Omental fat pad (tissue), 3 donors: ENCODE measurements at regions not wholly inside any gene's neighbourhood (a gene's known extent, or its start where the extent isn't known, plus 50 kb on each side); places are given as distances from the start of the nearest gene placed in this dataset.

Experiments
- ATAC-seq: fragments of 150-250 bp; one replicate; pipeline ENCODE4 v1.9.1; 2016; ENCODE audit warnings: mild to moderate bottlenecking, moderate library complexity; ENCODE audit not compliant: low FRiP score
- DNase-seq: peaks from one replicate; pipeline ENCODE4 v3.0.0-alpha.2; 2019; ENCODE audit warnings: low spot score
- TF ChIP-seq, protein P1 (sequence below), 3 donors: fragments of 450-650 bp; IDR thresholded peaks; one replicate each; pipeline ENCODE4 v1.5.1; 2016 to 2017; ENCODE audit warnings: antibody characterized with exemption in 3 of 3, mild to moderate bottlenecking in 3 of 3, moderate library complexity in 2 of 3

DNA sequence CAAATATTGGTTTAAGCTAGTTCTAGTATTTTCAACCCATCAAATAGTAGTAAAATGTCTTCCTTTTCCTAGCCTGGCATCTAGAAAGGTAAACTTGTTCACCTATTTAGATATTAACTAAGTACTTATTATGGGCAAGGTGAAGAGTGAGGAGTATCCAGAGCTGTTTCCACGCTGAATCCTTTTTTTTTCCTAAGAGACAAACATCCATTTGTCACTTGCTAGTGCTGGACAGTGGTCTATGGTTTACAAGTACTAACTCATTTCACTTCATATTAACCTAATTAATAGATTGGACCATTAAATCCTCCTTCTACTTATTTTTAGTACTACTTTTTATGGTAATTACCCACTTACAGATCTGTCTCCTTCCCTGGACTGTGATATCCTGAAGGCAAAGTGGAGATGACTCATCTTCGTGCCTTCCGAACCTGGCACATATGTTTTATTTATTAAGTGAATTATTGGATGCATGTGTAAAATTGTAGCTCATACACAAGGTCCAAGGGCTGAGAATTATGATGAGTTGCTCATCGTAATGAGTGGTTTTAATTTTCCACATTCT, 159.6 kb upstream of the IGFBP3 start:
- DNase-seq (no peak), ATAC-seq (no peak)
- TF ChIP-seq, protein P1, sequence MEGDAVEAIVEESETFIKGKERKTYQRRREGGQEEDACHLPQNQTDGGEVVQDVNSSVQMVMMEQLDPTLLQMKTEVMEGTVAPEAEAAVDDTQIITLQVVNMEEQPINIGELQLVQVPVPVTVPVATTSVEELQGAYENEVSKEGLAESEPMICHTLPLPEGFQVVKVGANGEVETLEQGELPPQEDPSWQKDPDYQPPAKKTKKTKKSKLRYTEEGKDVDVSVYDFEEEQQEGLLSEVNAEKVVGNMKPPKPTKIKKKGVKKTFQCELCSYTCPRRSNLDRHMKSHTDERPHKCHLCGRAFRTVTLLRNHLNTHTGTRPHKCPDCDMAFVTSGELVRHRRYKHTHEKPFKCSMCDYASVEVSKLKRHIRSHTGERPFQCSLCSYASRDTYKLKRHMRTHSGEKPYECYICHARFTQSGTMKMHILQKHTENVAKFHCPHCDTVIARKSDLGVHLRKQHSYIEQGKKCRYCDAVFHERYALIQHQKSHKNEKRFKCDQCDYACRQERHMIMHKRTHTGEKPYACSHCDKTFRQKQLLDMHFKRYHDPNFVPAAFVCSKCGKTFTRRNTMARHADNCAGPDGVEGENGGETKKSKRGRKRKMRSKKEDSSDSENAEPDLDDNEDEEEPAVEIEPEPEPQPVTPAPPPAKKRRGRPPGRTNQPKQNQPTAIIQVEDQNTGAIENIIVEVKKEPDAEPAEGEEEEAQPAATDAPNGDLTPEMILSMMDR (IDR thresholded peaks at IDR 0.05) = no peak

DNA sequence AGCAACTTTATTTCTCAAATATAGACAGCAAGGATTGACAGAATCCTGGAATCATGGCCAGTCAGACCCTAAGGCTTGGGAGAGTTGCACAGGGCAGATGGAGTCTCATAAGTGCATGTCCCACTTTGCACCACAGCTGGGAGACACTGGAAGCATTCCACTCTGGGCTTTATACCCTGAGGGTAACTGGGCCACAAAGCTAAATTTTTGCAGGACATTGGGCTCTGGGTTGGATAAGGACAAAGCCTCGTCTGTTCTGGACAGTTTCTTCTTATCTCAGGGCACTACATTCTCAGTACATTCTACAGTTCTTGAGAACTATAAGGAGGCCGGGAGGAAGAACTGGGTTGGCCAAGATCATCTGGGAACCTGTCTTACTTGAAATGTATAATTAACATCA, 158.3 kb upstream of the IGFBP3 start:
- ATAC-seq = no peak
- TF ChIP-seq, protein P1 (IDR thresholded peaks at IDR 0.05) = no peak
- no peak for DNase-seq

DNA sequence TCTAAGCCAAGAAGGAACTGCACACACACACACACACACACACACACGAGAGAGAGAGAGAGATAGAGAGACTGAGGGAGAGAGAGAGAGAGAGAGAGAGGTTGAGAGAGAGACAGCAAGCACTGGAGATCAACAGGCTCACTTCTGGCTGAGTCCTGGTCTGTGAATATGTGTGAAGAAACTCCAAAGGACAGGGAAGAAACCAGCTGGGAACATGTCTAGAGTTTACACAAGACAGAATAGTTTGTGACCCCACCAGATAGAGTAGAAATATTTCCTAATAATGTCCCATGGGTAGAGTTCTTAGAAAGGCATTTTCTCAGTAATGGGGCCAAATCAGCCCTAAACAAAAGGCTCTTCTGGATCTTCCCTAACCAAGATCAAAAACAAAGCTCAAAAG, 155.5 kb upstream of the IGFBP3 start:
- ATAC-seq = no peak
- TF ChIP-seq, protein P1 (IDR thresholded peaks at IDR 0.05) = no peak

GRCh38 chr7:46072722-46073121, 151.7 kb upstream of the IGFBP3 start:
- no peak for ATAC-seq

More for the DNA sequence above, 155.5 kb upstream of the IGFBP3 start:
- DNase-seq = no peak

GRCh38 chr7:46071601-46072000, 150.5 kb upstream of the IGFBP3 start:
- ATAC-seq (no peak), DNase-seq (no peak)
- TF ChIP-seq, protein P1 (IDR thresholded peaks at IDR 0.05) = no peak

More at GRCh38 chr7:46072722-46073121, 151.7 kb upstream of the IGFBP3 start:
- DNase-seq = no peak
- TF ChIP-seq, protein P1 (IDR thresholded peaks at IDR 0.05) = no peak

GRCh38 chr7:46071076-46071475, 150.0 kb upstream of the IGFBP3 start:
- ATAC-seq (no peak), DNase-seq (no peak)

GRCh38 chr7:46068159-46068558, 147.1 kb upstream of the IGFBP3 start:
- DNase-seq (no peak), ATAC-seq (no peak)
- TF ChIP-seq, protein P1 (IDR thresholded peaks at IDR 0.05) = no peak

More at GRCh38 chr7:46071076-46071475, 150.0 kb upstream of the IGFBP3 start:
- TF ChIP-seq, protein P1 (IDR thresholded peaks at IDR 0.05) = no peak
